ENCODE measurements at regions not wholly inside any gene's neighbourhood (a gene's known extent, or its start where the extent isn't known, plus 50 kb on each side); places are given as distances from the start of the nearest gene placed in this dataset.

DNA sequence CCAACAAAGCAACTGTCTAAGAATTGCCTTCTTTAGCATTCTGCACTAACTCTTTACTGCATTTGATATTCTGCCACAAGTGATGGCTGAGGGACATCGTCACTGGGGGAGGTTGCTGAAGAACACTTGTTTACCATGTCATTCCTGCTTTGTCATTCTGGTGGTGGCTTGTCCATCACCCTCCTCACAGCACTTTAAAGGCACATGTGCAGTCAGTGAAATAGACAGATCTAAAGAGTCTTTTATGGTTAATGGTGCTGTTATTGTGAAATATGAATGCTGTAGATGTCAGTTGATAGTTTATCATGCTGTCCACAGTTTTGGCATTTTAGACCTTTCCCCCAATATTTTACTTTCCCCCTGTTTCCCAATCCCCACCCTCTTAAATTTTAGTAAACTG is 120.9 kb upstream of the TSC22D1 start:
- Histone ChIP-seq H3K4me1 (ENCODE audit: control insufficient read depth in 1 of 2, insufficient read depth in 2 of 2, low read length in 2 of 2) (no peaks in the 10 kb centered on the region), H3K36me3 (ENCODE audit: control insufficient read depth in 1 of 2, insufficient read depth in 2 of 2, low read length in 2 of 2) (no peaks in the 10 kb centered on the region), H3K27me3 (ENCODE audit: insufficient read depth, low read length) (no peaks in the 10 kb centered on the region), H3K79me2 (ENCODE audit: insufficient read depth, low read length) (no peaks in the 10 kb centered on the region), H2AFZ (ENCODE audit: low read depth, low read length, poor library complexity, severe bottlenecking) (no peak overlapping the region), H3K9me3 (ENCODE audit: control insufficient read depth in 1 of 2, insufficient read depth in 1 of 2, low read depth in 1 of 2, low read length in 2 of 2) (no peaks in the 10 kb centered on the region), H3K4me2 (ENCODE audit: low read length) (no peak overlapping the region), H3K9ac (ENCODE audit: low read length) (no peak overlapping the region), H3K4me3 (replicated peaks in 1 of 2; ENCODE audit: low read depth in 1 of 2, low read length in 2 of 2) (no peak overlapping the region), H3K9me2 (ENCODE audit: insufficient read depth) (no peaks in the 10 kb centered on the region), H3K27ac (ENCODE audit: low read depth, low read length) (no peak overlapping the region), H4K20me1 (ENCODE audit: insufficient read depth) (no peaks in the 10 kb centered on the region)
- TF ChIP-seq SRF (IDR thresholded peaks at IDR 0.05; ENCODE audit: low read depth), result no peak
- no peak for TF ChIP-seq JUND (IDR thresholded peaks at IDR 0.05)
- no peak for TF ChIP-seq RAD21 (IDR thresholded peaks at IDR 0.05; ENCODE audit: low read depth)
- no peak for TF ChIP-seq ELF1 (IDR thresholded peaks at IDR 0.05; ENCODE audit: borderline replicate concordance, low read depth)
- no peak for TF ChIP-seq POLR2A (IDR thresholded peaks at IDR 0.05; ENCODE audit: borderline replicate concordance, extremely low read depth, insufficient read depth, insufficient read length)
- ChIA-PET POLR2A (no interaction called here), RAD21 (ENCODE audit: low non-redundant PET in 1 of 2, low total read pairs in 2 of 2, uncharacterized antibody in 2 of 2, unreplicated experiment in 2 of 2) (no interaction called here), CTCF (no interaction called here)
- no TSS peak for BruUV-seq (replicated peaks)
- intact Hi-C loops (cut with micrococcal nuclease), result no loop called here
- ATAC-seq (no peak), DNase-seq (ENCODE audit: low read depth, low spot score) (no peak)

DNA sequence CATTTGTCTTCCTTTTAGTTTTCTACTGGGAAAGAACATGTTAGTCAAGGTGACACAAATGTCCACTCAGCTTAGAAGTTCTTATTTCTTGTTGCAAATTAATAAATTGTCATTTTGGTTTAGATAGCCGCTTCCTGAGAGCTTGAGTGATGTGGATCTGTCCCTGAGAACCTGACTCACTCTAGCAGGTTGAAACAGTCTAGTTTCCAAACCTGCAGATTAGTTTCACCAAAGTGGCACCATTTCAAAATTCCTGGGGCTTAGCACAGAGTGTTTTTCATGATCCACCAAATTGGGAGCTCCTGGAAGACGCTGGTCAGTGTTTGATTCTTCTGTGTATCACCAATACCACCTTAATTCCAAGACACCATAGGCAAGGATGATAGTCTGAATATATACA is 119.4 kb upstream of the TSC22D1 start:
- POLR2A ChIA-PET, result interaction anchor here (1.5 kb wide), 1 partner anchor 121 kb away, joined by 3 read pairs; no protein-coding TSS in a partner anchor
- no peaks in the 10 kb centered on the region for H4K20me1 ChIP-seq (ENCODE audit: insufficient read depth)
- BruUV-seq (replicated peaks), result no TSS peak
- intact Hi-C loops (cut with micrococcal nuclease), result no loop called here
- no peaks in the 10 kb centered on the region for H3K79me2 ChIP-seq (ENCODE audit: insufficient read depth, low read length)
- H3K4me1 ChIP-seq (ENCODE audit: control insufficient read depth in 1 of 2, insufficient read depth in 2 of 2, low read length in 2 of 2), result no peaks in the 10 kb centered on the region
- no peaks in the 10 kb centered on the region for H3K9me3 ChIP-seq (ENCODE audit: control insufficient read depth in 1 of 2, insufficient read depth in 1 of 2, low read depth in 1 of 2, low read length in 2 of 2)
- no peak overlapping the region for H3K4me2 ChIP-seq (ENCODE audit: low read length)
- H3K9ac ChIP-seq (ENCODE audit: low read length), result no peak overlapping the region
- RAD21 ChIA-PET (ENCODE audit: low non-redundant PET in 1 of 2, low total read pairs in 2 of 2, uncharacterized antibody in 2 of 2, unreplicated experiment in 2 of 2), result no interaction called here
- no peaks in the 10 kb centered on the region for H3K36me3 ChIP-seq (ENCODE audit: control insufficient read depth in 1 of 2, insufficient read depth in 2 of 2, low read length in 2 of 2)
- DNase-seq (ENCODE audit: low read depth, low spot score), result no peak
- no peak overlapping the region for H2AFZ ChIP-seq (ENCODE audit: low read depth, low read length, poor library complexity, severe bottlenecking)
- no peaks in the 10 kb centered on the region for H3K9me2 ChIP-seq (ENCODE audit: insufficient read depth)
- no peak overlapping the region for H3K4me3 ChIP-seq (replicated peaks in 1 of 2; ENCODE audit: low read depth in 1 of 2, low read length in 2 of 2)
- no peaks in the 10 kb centered on the region for H3K27me3 ChIP-seq (ENCODE audit: insufficient read depth, low read length)
- no peak for ATAC-seq
- no peak overlapping the region for H3K27ac ChIP-seq (ENCODE audit: low read depth, low read length)
- CTCF ChIA-PET, result no interaction called here
- TF ChIP-seq, protein P1, sequence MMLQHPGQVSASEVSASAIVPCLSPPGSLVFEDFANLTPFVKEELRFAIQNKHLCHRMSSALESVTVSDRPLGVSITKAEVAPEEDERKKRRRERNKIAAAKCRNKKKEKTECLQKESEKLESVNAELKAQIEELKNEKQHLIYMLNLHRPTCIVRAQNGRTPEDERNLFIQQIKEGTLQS (IDR thresholded peaks at IDR 0.05), result no peak
- no peak for TF ChIP-seq FOSL1 (IDR thresholded peaks at IDR 0.05; ENCODE audit: low read depth)
- TF ChIP-seq, protein P2, sequence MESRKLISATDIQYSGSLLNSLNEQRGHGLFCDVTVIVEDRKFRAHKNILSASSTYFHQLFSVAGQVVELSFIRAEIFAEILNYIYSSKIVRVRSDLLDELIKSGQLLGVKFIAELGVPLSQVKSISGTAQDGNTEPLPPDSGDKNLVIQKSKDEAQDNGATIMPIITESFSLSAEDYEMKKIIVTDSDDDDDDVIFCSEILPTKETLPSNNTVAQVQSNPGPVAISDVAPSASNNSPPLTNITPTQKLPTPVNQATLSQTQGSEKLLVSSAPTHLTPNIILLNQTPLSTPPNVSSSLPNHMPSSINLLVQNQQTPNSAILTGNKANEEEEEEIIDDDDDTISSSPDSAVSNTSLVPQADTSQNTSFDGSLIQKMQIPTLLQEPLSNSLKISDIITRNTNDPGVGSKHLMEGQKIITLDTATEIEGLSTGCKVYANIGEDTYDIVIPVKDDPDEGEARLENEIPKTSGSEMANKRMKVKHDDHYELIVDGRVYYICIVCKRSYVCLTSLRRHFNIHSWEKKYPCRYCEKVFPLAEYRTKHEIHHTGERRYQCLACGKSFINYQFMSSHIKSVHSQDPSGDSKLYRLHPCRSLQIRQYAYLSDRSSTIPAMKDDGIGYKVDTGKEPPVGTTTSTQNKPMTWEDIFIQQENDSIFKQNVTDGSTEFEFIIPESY (IDR thresholded peaks at IDR 0.05; ENCODE audit: extremely low read depth, insufficient replicate concordance, low read length), result no peak
- TF ChIP-seq, protein P3, sequence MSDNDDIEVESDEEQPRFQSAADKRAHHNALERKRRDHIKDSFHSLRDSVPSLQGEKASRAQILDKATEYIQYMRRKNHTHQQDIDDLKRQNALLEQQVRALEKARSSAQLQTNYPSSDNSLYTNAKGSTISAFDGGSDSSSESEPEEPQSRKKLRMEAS (IDR thresholded peaks at IDR 0.05), result no peak
- no peak for TF ChIP-seq CEBPB (IDR thresholded peaks at IDR 0.05; ENCODE audit: low read depth)
- TF ChIP-seq EZH2phosphoT487 (IDR thresholded peaks at IDR 0.05; ENCODE audit: borderline replicate concordance), result no peak
- no peak for TF ChIP-seq SRF (IDR thresholded peaks at IDR 0.05; ENCODE audit: low read depth)
- no peak for TF ChIP-seq CBX3 (IDR thresholded peaks at IDR 0.05; ENCODE audit: low read depth)
- TF ChIP-seq YY1 (IDR thresholded peaks at IDR 0.05; ENCODE audit: extremely low read depth, insufficient replicate concordance, low read depth, low read length), result no peak
- TF ChIP-seq EGR1 (IDR thresholded peaks at IDR 0.05; ENCODE audit: low read depth), result no peak
- no peak for TF ChIP-seq EZH2 (IDR thresholded peaks at IDR 0.05)
- TF ChIP-seq, protein P4, sequence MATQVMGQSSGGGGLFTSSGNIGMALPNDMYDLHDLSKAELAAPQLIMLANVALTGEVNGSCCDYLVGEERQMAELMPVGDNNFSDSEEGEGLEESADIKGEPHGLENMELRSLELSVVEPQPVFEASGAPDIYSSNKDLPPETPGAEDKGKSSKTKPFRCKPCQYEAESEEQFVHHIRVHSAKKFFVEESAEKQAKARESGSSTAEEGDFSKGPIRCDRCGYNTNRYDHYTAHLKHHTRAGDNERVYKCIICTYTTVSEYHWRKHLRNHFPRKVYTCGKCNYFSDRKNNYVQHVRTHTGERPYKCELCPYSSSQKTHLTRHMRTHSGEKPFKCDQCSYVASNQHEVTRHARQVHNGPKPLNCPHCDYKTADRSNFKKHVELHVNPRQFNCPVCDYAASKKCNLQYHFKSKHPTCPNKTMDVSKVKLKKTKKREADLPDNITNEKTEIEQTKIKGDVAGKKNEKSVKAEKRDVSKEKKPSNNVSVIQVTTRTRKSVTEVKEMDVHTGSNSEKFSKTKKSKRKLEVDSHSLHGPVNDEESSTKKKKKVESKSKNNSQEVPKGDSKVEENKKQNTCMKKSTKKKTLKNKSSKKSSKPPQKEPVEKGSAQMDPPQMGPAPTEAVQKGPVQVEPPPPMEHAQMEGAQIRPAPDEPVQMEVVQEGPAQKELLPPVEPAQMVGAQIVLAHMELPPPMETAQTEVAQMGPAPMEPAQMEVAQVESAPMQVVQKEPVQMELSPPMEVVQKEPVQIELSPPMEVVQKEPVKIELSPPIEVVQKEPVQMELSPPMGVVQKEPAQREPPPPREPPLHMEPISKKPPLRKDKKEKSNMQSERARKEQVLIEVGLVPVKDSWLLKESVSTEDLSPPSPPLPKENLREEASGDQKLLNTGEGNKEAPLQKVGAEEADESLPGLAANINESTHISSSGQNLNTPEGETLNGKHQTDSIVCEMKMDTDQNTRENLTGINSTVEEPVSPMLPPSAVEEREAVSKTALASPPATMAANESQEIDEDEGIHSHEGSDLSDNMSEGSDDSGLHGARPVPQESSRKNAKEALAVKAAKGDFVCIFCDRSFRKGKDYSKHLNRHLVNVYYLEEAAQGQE (IDR thresholded peaks at IDR 0.05; ENCODE audit: low read depth), result no peak
- no peak for TF ChIP-seq POLR2A (IDR thresholded peaks at IDR 0.05; ENCODE audit: borderline replicate concordance, extremely low read depth, insufficient read depth, insufficient read length)
- no peak for TF ChIP-seq TCF7L2 (IDR thresholded peaks at IDR 0.05; ENCODE audit: borderline replicate concordance, extremely low read depth, insufficient read depth, insufficient read length)

Measured in HCT116 (cell line).